Neural progenitor cell (in vitro differentiated cells): ENCODE measurements at regions not wholly inside any gene's neighbourhood (a gene's known extent, or its start where the extent isn't known, plus 50 kb on each side); places are given as distances from the start of the nearest gene placed in this dataset.

ENCODE experiments used
- DNase-seq: peaks from one replicate; pipeline ENCODE4 v3.0.0-alpha.2; 2016; ENCODE audit warnings: low spot score
- H2AFZ ChIP-seq: fragments of 200-600 bp; sonication (generic); replicated peaks from 2 replicates; pipeline ENCODE4 v1.6.1; 2016; ENCODE audit warnings: antibody characterized with exemption
- H3F3A ChIP-seq: fragments of 200-600 bp; sonication (generic); 2 replicates; pipeline ENCODE4 v1.6.1; 2016; ENCODE audit warnings: antibody characterized with exemption, low read depth
- H3K27ac ChIP-seq: fragments of 200-600 bp; sonication (generic); 2 replicates; pipeline ENCODE4 v1.5.1; 2016; ENCODE audit warnings: mild to moderate bottlenecking
- H3K27me3 ChIP-seq: fragments of 200-600 bp; sonication (generic); 2 replicates; pipeline ENCODE4 v1.6.1; 2016; ENCODE audit warnings: mild to moderate bottlenecking, moderate library complexity
- H3K36me3 ChIP-seq: fragments of 200-600 bp; sonication (generic); 2 replicates; pipeline ENCODE4 v1.5.1; 2016
- H3K4me1 ChIP-seq: fragments of 200-600 bp; sonication (generic); 2 replicates; pipeline ENCODE4 v1.6.1; 2016; ENCODE audit warnings: mixed run types
- H3K4me2 ChIP-seq: fragments of 200-600 bp; sonication (generic); 2 replicates; pipeline ENCODE4 v1.6.1; 2016
- H3K4me3 ChIP-seq: fragments of 200-600 bp; sonication (generic); 2 replicates; pipeline ENCODE4 v1.5.1; 2016
- H3K79me2 ChIP-seq: fragments of 200-600 bp; sonication (generic); 2 replicates; pipeline ENCODE4 v1.6.1; 2016; ENCODE audit warnings: low read depth
- H3K9ac ChIP-seq: fragments of 200-600 bp; sonication (generic); 2 replicates; pipeline ENCODE4 v1.6.1; 2016
- H3K9me3 ChIP-seq: fragments of 200-600 bp; sonication (generic); 2 replicates; pipeline ENCODE4 v1.5.1; 2016; ENCODE audit warnings: low read depth
- H4K20me1 ChIP-seq: fragments of 200-600 bp; sonication (generic); 2 replicates; pipeline ENCODE4 v1.6.1; 2016; ENCODE audit warnings: low read depth
- H3K27ac Mint-ChIP-seq: 3 replicates; pipeline ENCODE4 v1.8.0; 2021; ENCODE audit warnings: mixed read lengths
- H3K27me3 Mint-ChIP-seq: 2 replicates; pipeline ENCODE4 v1.8.0; 2022; ENCODE audit warnings: low read depth, mild to moderate bottlenecking, inconsistent platforms, moderate library complexity, mixed read lengths; ENCODE audit not compliant: insufficient read depth
- H3K36me3 Mint-ChIP-seq: 3 replicates; pipeline ENCODE4 v1.8.0; 2021; ENCODE audit warnings: mixed read lengths
- H3K4me1 Mint-ChIP-seq: 3 replicates; pipeline ENCODE4 v1.8.0; 2021; ENCODE audit warnings: mixed read lengths
- H3K4me3 Mint-ChIP-seq: 3 replicates; pipeline ENCODE4 v1.8.0; 2021; ENCODE audit warnings: mild to moderate bottlenecking, moderate library complexity, mixed read lengths
- H3K9me3 Mint-ChIP-seq: 3 replicates; pipeline ENCODE4 v1.8.0; 2020; ENCODE audit warnings: mixed read lengths
- CTCF ChIP-seq: fragments of 200-600 bp; sonication (generic); IDR thresholded peaks from 2 replicates; pipeline ENCODE4 v1.5.1; 2017; ENCODE audit warnings: antibody characterized with exemption, mild to moderate bottlenecking
- EZH2 ChIP-seq: fragments of 200-600 bp; sonication (generic); IDR thresholded peaks from 2 replicates; pipeline ENCODE4 v1.6.1; 2017; ENCODE audit warnings: antibody characterized with exemption, mild to moderate bottlenecking, moderate library complexity
- EZH2phosphoT487 ChIP-seq: fragments of 200-600 bp; sonication (generic); IDR thresholded peaks from 2 replicates; pipeline ENCODE4 v1.6.1; 2017; ENCODE audit warnings: antibody characterized with exemption

- no peak for DNase-seq
- H3F3A ChIP-seq: peaks cover 4% of the 10 kb centered on the region
- no peaks in the 10 kb centered on the region for H3K79me2 ChIP-seq
- no peaks in the 10 kb centered on the region for H3K36me3 ChIP-seq
- peaks cover 5% of the 10 kb centered on the region for H3K27me3 Mint-ChIP-seq
- H3K4me3 ChIP-seq: no peak overlapping the region
- no peaks in the 10 kb centered on the region for H4K20me1 ChIP-seq
- peaks cover 4% of the 10 kb centered on the region for H3K36me3 Mint-ChIP-seq
- no peak overlapping the region for H3K27ac Mint-ChIP-seq
- H3K9me3 Mint-ChIP-seq: peaks cover 21% of the 10 kb centered on the region
- no peaks in the 10 kb centered on the region for H3K27me3 ChIP-seq
- H3K4me1 Mint-ChIP-seq: peaks cover 3% of the 10 kb centered on the region
- no peak overlapping the region for H3K4me2 ChIP-seq
- H3K9ac ChIP-seq: no peak overlapping the region
- H3K9me3 ChIP-seq: no peaks in the 10 kb centered on the region
- no peak overlapping the region for H2AFZ ChIP-seq
- H3K4me3 Mint-ChIP-seq: no peak overlapping the region
- H3K4me1 ChIP-seq: peaks cover 6% of the 10 kb centered on the region
- TF ChIP-seq EZH2 (no peak), EZH2phosphoT487 (no peak), CTCF (no peak)
- H3K27ac ChIP-seq: no peak overlapping the region
These were observed 82.8 kb upstream of the ARGLU1 start for GRCh38 chr13:106650690-106651205.

GRCh38 chr13:106649495-106649894 is 81.6 kb upstream of the ARGLU1 start:
- Histone ChIP-seq H3K4me2 (no peak overlapping the region), H3F3A (peaks cover under 1% of the 10 kb centered on the region), H3K4me3 (no peak overlapping the region), H3K9me3 (no peaks in the 10 kb centered on the region), H2AFZ (no peak overlapping the region), H3K36me3 (no peaks in the 10 kb centered on the region), H3K27ac (no peak overlapping the region), H3K27me3 (no peaks in the 10 kb centered on the region), H4K20me1 (no peaks in the 10 kb centered on the region), H3K79me2 (no peaks in the 10 kb centered on the region), H3K4me1 (peaks cover 6% of the 10 kb centered on the region), H3K9ac (no peak overlapping the region)
- Mint-ChIP-seq H3K9me3 (peaks cover 22% of the 10 kb centered on the region), H3K4me1 (peaks cover 3% of the 10 kb centered on the region), H3K4me3 (no peak overlapping the region), H3K36me3 (peaks cover 4% of the 10 kb centered on the region), H3K27ac (no peak overlapping the region), H3K27me3 (peaks cover 6% of the 10 kb centered on the region)
- TF ChIP-seq CTCF (no peak), EZH2phosphoT487 (no peak), EZH2 (no peak)
- no peak for DNase-seq

DNA sequence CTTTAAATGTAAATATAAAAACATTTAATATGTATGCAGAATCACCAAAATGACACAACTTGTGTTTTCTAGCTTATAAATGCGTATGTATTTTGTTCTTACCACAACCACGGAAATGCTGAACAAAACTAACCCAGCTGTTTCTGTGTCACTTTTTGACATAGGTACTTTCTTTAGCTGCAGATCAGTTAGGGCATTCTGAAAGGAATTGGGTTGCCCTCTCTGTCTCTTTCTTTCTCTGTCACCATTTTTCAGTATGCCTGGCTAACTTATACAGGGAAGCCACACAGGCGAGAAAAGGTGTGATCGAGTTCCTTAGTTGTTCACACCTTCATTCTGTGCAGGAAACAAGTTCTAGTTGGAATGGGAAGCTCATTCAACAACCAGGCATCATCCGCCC is 72.6 kb upstream of the ARGLU1 start:
- Histone ChIP-seq H3K9ac (no peak overlapping the region), H3K79me2 (no peaks in the 10 kb centered on the region), H3K4me2 (no peak overlapping the region), H3F3A (no peaks in the 10 kb centered on the region), H3K9me3 (no peaks in the 10 kb centered on the region), H3K4me1 (no peaks in the 10 kb centered on the region), H2AFZ (no peak overlapping the region), H3K27ac (no peak overlapping the region), H3K36me3 (no peaks in the 10 kb centered on the region), H3K4me3 (no peak overlapping the region), H4K20me1 (no peaks in the 10 kb centered on the region), H3K27me3 (no peaks in the 10 kb centered on the region)
- Mint-ChIP-seq H3K4me1 (peaks cover 8% of the 10 kb centered on the region), H3K36me3 (no peaks in the 10 kb centered on the region), H3K27me3 (peaks cover 8% of the 10 kb centered on the region), H3K27ac (no peak overlapping the region), H3K4me3 (no peak overlapping the region), H3K9me3 (peaks cover 10% of the 10 kb centered on the region)
- TF ChIP-seq CTCF (no peak), EZH2 (no peak), EZH2phosphoT487 (no peak)
- no peak for DNase-seq
